ENCODE measurements at regions not wholly inside any gene's neighbourhood (a gene's known extent, or its start where the extent isn't known, plus 50 kb on each side); places are given as distances from the start of the nearest gene placed in this dataset.
"Not testable (repeated sequence)": the region's sequence is repeated elsewhere in the genome, so short reads cannot be mapped to it uniquely, and the experiment has no call there.

GRCh38 chr3:10625323-10625722 lies 119.9 kb upstream of the ATP2B2 start:
- no peak for DNase-seq (ENCODE audit: low spot score)

DNA sequence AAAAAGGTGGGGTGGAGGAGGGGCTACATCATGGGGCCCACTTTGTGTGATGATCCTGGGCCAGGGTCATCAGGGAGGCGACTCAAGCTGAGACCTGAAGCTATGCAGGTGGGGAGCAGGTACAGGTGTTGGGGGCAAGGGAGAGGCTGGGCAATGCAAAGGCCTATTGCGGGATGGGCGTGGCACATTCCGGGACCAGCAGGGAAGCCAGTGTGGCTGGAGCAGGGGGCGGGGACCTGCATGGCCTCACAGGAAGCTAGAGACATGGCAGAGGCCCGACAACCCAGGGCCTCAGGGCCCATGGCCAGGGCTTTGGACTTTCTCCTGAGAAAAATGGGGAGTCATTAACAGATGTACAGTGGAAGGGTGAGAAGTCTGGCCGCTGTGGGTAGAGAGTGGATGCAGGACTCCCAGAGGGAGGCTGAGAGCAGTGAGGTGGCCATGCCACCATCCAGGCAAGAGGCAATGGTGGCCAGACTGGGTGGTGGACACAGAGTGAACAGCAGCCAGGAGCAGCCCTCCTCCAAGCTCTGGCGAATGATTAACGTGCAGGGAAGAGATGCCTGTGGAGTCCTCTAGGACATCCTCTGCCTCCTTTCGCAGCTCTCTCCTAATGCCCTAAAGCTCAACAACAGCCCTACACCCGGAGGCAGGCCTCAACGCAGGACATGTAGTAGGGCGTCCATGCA lies 122.6 kb upstream of the ATP2B2 start:
- peak; percentile 51 for DNase-seq (ENCODE audit: low spot score)

- no peak for DNase-seq (ENCODE audit: low spot score)
Measured at GRCh38 chr3:10628891-10629670, 123.7 kb upstream of the ATP2B2 start.

GRCh38 chr3:10629671-10630040 lies 124.3 kb upstream of the ATP2B2 start:
- no peak for DNase-seq (ENCODE audit: low spot score)

DNA sequence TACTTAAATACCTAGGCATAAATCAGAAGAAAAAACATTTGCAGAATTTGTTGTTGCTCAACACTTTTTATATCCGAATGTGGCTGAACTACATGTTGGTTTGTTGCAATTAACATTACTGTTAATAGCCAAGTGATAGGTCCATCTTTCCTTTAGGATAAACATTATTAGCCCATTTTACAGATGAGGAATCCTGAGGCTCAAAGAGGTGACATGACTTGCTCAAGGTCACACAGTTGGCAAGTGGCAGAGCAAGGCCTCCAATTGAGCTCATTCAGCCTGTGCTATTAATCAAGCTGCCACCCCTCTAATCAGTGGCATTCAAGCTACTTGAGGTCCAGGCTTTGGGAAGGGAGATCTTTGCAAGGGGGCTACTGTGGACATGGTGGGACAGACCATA lies 125.8 kb upstream of the ATP2B2 start:
- DNase-seq (ENCODE audit: low spot score), result no peak

DNA sequence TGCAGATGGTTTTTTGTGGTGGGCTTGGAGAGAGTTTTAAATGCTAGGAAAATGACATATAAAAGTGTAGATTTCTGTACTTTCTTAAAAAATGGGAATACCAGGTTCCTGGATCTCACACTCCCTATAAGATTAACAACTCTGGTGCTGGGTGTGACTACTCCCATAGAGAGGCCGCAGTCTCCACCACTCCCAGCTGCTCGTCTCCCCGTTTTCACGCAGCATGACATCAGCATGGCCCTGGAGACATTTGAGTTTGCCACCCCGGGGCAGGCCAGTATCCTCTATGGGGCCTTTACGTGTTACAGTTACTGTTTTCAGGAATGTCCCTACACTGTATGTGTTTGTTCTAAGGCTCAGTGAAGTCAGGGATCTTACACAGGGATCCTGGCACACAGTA lies 126.7 kb upstream of the ATP2B2 start:
- DNase-seq (ENCODE audit: low spot score), result no peak

DNA sequence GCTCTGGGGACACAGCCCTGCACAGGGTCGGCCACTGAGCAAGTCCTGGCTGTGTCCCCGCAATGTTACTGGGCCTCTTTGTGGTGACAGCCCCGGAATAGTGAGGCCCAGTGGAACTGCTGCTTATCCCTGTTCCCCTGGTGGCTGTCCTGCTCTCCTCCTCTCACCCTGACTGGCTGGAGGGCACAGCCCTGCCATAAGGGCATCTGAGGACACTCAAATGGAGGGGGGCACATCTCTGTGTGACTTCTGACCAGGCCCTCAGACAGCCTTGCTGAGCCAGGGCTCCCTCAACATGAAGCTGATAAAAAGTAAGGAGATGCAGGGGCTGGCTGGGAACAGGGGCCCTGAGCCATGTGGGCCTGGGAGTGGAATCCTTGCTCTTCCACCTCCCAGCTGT lies 127.4 kb upstream of the ATP2B2 start:
- no peak for DNase-seq (ENCODE audit: low spot score)

GRCh38 chr3:10635446-10636076 lies 130.2 kb upstream of the ATP2B2 start:
- no peak for DNase-seq (ENCODE audit: low spot score)

DNA sequence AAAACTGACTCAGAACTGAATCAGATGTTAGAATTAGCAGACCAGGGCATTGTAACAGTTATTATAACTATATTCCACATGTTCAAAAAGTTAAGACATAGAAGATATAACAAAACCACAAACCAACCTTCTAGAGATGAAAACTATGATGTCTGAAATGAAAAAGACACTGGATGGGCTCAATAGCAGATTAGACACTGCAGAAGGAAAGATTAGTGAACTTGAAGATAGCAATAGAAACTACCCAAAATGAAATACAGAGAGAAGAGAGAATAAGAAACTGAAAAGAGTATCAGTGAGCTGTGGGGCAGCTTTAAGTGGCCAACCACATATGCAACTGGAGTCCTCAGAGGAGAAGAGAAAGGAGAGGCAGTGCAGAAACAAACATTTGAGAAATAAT lies 132.0 kb upstream of the ATP2B2 start:
- DNase-seq (ENCODE audit: low spot score), result no peak

- no peak for DNase-seq (ENCODE audit: low spot score)
Measured at GRCh38 chr3:10638466-10638865, 133.1 kb upstream of the ATP2B2 start.

DNA sequence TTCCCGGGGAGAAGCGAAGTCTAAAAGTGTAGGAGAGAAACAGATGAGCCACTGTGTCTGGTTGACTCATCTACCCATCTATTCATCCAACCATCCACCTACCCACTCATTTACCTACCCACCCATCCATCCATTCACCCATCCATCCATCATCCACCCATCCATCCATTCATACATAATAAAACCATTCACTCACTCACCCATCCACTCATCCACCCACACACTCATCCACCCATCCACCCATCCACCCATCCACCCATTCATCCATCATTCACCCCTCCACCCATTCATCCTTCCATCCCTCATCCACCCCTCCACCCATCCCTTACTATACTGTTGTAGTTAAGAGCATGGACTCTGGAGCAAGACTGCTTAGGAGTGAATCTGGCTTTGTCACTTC lies 136.4 kb upstream of the ATP2B2 start:
- no peak for DNase-seq (ENCODE audit: low spot score)

- DNase-seq (ENCODE audit: low spot score), result no peak
Measured at GRCh38 chr3:10644189-10644588, 138.8 kb upstream of the ATP2B2 start.

DNA sequence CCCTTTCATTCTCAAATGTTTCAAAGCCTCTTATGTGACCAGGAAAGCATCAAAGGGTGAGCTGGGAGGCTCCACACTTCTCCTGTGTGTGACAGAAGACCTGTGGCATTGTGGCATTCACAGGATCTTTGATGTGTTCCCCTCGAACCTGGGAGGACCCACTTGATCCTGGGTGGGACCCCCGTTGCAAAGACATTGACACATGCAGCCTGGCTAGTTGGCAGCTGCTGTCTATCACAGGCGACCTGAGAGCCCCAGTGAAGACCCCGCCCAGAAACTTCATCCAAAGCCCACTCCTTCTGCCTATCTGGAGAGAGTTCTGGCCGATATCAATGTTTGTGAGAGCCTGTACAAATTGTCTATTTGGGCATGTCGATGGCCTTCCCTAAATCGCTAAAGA lies 140.4 kb upstream of the ATP2B2 start:
- DNase-seq (ENCODE audit: low spot score), result no peak

DNA sequence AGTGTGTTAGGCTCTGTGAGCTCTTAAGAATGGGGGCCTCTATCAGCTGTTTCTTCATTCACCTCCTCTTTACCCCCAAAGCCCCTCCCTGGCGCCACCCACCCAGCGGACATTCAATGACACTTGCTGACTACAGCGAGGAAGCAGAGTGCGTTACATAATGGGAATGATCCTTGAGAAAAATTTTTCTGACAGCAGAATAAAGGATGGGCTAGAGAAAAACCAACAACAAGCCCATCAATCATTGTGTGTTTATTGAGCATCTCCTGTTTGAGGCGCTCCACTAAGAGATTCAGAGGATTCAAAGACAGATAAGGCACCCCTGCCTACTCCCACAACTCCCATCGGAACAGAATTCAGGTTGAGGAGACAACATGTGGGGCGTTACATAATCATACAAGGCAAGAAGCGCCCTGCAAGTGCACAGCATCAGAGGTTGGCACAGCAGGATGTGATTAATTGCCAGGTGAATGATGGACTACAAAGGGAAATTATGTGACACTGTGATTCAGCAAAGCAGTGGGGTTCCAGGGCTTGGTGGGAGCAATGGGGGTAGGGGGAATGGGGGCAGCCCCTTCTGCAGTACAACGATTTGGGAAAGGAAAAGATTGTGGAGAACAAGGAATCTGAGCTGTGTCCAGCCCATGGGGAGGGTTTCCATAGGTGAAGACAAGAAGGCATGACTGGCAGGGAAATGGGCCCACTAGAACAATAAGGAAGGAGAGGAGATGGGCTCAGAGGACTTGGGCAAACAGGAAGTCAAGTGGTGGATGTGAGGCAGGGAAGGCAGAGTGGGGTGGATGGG lies 141.3 kb upstream of the ATP2B2 start:
- DNase-seq (ENCODE audit: low spot score), result no peak

DNA sequence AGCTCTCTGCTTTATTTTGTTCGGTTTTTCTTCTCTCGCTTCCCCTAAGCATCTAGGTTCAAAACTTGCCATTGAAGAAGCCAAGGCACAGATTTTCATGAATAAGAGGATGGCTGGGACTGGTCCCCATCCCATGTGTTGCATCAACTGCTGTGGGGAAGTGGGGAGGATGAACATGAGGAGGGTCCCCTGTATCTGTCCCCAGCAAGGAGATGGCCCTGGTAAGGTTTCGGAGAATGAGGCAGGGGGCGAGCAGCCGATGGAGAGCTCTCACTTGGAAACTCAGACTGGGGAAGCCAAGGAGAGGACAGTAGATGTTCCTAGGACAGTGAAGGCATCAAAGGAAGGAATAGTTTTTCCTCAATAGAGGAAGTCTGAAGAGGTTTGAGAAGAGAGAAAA lies 142.0 kb upstream of the ATP2B2 start:
- DNase-seq (ENCODE audit: low spot score), result no peak

- DNase-seq (ENCODE audit: low spot score), result no peak
Measured at GRCh38 chr3:10648181-10648580, 142.8 kb upstream of the ATP2B2 start.

- DNase-seq (ENCODE audit: low spot score), result not testable (repeated sequence)
Measured at GRCh38 chr3:10649463-10649862, 144.1 kb upstream of the ATP2B2 start.

- DNase-seq (ENCODE audit: low spot score), result no peak
Measured at GRCh38 chr3:10651506-10651905, 146.1 kb upstream of the ATP2B2 start.

DNA sequence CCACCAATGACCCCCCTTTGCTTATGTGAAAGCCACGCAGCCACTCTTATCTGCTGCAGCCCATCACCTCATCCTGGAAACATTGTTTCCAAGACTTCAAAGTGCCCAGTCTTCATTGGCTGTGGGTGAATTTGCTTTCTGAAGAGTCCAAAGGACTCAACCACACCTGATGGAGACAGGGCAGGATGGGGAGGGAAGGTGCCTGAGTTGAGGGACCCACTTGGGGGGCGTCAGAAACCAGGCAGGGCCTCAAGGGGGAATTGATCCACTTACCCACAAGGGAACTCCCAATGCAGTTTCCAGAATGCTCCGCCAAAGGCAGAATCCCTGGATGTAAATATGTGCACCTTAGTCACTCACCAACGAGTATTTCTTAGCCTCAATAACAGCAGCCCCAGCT lies 147.9 kb upstream of the ATP2B2 start:
- DNase-seq (ENCODE audit: low spot score), result no peak

GRCh38 chr3:10653866-10654611 lies 148.7 kb upstream of the ATP2B2 start:
- DNase-seq (ENCODE audit: low spot score), result no peak

DNA sequence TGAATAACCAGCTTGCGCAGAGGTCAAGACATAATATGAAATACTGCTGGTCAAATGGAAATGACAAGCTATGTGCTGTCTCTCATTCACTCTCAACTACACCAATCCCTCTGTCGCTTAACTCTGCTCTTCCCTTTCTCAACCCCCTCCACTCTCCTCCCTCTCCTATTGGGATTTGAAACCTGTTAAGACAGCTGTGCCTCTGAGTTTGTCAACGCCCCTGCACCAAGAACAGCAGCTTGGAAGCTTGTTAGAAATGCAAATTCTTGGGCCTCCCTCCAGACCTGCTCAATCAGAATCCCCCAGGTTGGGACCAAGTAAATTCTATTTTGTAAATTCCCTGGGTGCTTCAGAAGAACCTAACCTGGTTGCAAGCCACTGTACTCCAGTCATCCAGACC lies 149.7 kb upstream of the ATP2B2 start:
- no peak for DNase-seq (ENCODE audit: low spot score)

GRCh38 chr3:10657339-10657738 lies 152.0 kb upstream of the ATP2B2 start:
- DNase-seq (ENCODE audit: low spot score), result not testable (repeated sequence)
